Loucy (cell line): ENCODE measurements at regions not wholly inside any gene's neighbourhood (a gene's known extent, or its start where the extent isn't known, plus 50 kb on each side); places are given as distances from the start of the nearest gene placed in this dataset.

Experiments
- EZH2phosphoT487 ChIP-seq: fragments of 200-600 bp; IDR thresholded peaks from 2 replicates; pipeline ENCODE4 v1.6.1; 2018; ENCODE audit warnings: antibody characterized with exemption, mild to moderate bottlenecking, moderate library complexity, borderline replicate concordance
- TF ChIP-seq, protein P1 (sequence below): fragments of 200-600 bp; sonication (generic); conservative IDR thresholded peaks from 2 replicates; pipeline ENCODE4 v1.5.1; 2014; ENCODE audit warnings: mild to moderate bottlenecking, antibody characterized with exemption, low read length

DNA sequence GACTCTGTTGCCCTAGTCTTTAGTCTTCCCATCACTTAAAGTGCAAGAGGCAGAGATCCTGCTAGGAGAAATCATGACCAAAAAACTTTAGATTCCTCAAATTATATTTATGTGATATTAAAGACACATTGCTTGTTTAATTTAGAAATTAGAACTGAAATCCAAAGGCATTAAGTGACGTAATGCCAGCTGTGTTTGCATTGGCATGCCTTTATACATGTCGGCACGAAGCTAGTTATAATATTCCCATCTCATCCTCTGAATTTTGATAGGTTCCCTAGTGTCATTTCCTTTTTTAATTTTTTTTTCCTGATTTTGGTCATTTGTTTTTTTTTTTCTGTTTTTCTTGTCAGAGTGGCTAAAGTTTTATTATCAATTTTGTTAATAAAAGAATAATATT lies 203.5 kb upstream of the ZBTB20 start:
- TF ChIP-seq, protein P1, sequence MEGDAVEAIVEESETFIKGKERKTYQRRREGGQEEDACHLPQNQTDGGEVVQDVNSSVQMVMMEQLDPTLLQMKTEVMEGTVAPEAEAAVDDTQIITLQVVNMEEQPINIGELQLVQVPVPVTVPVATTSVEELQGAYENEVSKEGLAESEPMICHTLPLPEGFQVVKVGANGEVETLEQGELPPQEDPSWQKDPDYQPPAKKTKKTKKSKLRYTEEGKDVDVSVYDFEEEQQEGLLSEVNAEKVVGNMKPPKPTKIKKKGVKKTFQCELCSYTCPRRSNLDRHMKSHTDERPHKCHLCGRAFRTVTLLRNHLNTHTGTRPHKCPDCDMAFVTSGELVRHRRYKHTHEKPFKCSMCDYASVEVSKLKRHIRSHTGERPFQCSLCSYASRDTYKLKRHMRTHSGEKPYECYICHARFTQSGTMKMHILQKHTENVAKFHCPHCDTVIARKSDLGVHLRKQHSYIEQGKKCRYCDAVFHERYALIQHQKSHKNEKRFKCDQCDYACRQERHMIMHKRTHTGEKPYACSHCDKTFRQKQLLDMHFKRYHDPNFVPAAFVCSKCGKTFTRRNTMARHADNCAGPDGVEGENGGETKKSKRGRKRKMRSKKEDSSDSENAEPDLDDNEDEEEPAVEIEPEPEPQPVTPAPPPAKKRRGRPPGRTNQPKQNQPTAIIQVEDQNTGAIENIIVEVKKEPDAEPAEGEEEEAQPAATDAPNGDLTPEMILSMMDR, result no peak
- no peak for TF ChIP-seq EZH2phosphoT487
